ENCODE measurements at regions not wholly inside any gene's neighbourhood (a gene's known extent, or its start where the extent isn't known, plus 50 kb on each side); places are given as distances from the start of the nearest gene placed in this dataset.

DNA sequence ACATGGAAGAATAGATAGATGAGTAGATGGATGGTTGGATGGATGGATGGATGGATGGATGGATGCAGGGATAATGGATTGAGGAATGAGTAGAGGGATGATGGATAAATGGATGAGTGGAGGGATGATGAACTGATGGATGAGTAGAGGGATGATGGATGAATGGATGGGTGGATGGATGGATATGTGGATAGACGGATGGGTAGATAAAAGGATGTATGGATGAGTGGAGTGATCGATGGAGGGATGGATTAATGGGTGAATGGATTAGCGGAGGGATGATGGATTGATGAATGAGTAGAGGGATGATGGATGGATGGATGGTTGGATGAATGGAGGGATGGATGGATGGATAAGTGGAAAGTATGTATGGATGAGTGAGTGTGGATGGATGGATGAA lies 533.2 kb downstream of the RFC3 start:
- FAIRE-seq (no peak), DNase-seq (ENCODE audit: low read depth, low spot score) (no peak)
- H3K27ac ChIP-seq (ENCODE audit: insufficient read depth, low read depth, low read length) = no peak overlapping the region
- TF ChIP-seq EZH2 (IDR thresholded peaks at IDR 0.05; ENCODE audit: borderline replicate concordance, low read depth, low read length, severe bottlenecking) (no peak), POLR2A (IDR thresholded peaks at IDR 0.05; ENCODE audit: low read depth, low read length) (no peak), JUN (IDR thresholded peaks at IDR 0.05; ENCODE audit: borderline replicate concordance, insufficient read depth, insufficient read length, low read depth) (no peak), POLR2AphosphoS5 (IDR thresholded peaks at IDR 0.05; ENCODE audit: insufficient read depth, low read depth, low read length) (no peak), MAX (IDR thresholded peaks at IDR 0.05; ENCODE audit: insufficient read depth, insufficient read length) (no peak), MYC (IDR thresholded peaks at IDR 0.05; ENCODE audit: low read depth, low read length) (no peak), FOS (IDR thresholded peaks at IDR 0.05; ENCODE audit: borderline replicate concordance, insufficient read depth, low read length) (no peak), GATA2 (IDR thresholded peaks at IDR 0.05; ENCODE audit: insufficient read depth, insufficient read length, low read depth, low read length) (no peak)
- TF ChIP-seq, protein P1, sequence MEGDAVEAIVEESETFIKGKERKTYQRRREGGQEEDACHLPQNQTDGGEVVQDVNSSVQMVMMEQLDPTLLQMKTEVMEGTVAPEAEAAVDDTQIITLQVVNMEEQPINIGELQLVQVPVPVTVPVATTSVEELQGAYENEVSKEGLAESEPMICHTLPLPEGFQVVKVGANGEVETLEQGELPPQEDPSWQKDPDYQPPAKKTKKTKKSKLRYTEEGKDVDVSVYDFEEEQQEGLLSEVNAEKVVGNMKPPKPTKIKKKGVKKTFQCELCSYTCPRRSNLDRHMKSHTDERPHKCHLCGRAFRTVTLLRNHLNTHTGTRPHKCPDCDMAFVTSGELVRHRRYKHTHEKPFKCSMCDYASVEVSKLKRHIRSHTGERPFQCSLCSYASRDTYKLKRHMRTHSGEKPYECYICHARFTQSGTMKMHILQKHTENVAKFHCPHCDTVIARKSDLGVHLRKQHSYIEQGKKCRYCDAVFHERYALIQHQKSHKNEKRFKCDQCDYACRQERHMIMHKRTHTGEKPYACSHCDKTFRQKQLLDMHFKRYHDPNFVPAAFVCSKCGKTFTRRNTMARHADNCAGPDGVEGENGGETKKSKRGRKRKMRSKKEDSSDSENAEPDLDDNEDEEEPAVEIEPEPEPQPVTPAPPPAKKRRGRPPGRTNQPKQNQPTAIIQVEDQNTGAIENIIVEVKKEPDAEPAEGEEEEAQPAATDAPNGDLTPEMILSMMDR (IDR thresholded peaks at IDR 0.05; ENCODE audit: extremely low read depth in 1 of 2, insufficient read depth in 1 of 2, low read depth in 1 of 2, low read length in 2 of 2) = no peak
- H3K4me2 ChIP-seq (ENCODE audit: insufficient read depth, low read length) = no peak overlapping the region
- ChIA-PET POLR2A (no interaction called here), CTCF (no interaction called here)
- BruUV-seq (replicated peaks) = no TSS peak
- no peaks in the 10 kb centered on the region for H4K20me1 ChIP-seq (replicated peaks; ENCODE audit: control insufficient read depth, extremely low read depth, insufficient read depth, low read length)
- peaks cover 9% of the 10 kb centered on the region for H3K4me1 ChIP-seq (ENCODE audit: control insufficient read depth, extremely low read depth, insufficient read depth, low read length)
- H3K4me3 ChIP-seq (replicated peaks in 1 of 3; ENCODE audit: insufficient read depth in 1 of 3, low read depth in 1 of 3, low read length in 3 of 3) = no peak overlapping the region
- dilution Hi-C loops (cut with MboI; ENCODE audit: extremely low pct_ligation_motif_present, low sequenced_read_pairs) (no loop called here), intact Hi-C loops (cut with micrococcal nuclease) (loop anchor here (10.0 kb wide), 1 partner anchor 804 kb away; no protein-coding TSS in a partner anchor)
- H3K79me2 ChIP-seq (ENCODE audit: control insufficient read depth, insufficient read depth, low read length) = no peaks in the 10 kb centered on the region
- no peaks in the 10 kb centered on the region for H3K9me3 ChIP-seq (replicated peaks; ENCODE audit: control insufficient read depth, insufficient read depth, low read length)
- H3K9me1 ChIP-seq (replicated peaks; ENCODE audit: control insufficient read depth, extremely low read depth, insufficient read depth, low read length) = no peaks in the 10 kb centered on the region
- no peaks in the 10 kb centered on the region for H3K36me3 ChIP-seq (ENCODE audit: control insufficient read depth in 2 of 2, extremely low read depth in 1 of 2, insufficient read depth in 2 of 2, low read length in 2 of 2)
- no peak overlapping the region for H3K9ac ChIP-seq (replicated peaks; ENCODE audit: extremely low read depth, insufficient read depth, low read length)
- no peak overlapping the region for H2AFZ ChIP-seq (ENCODE audit: low read depth, low read length)
- H3K27me3 ChIP-seq (ENCODE audit: control insufficient read depth in 2 of 2, insufficient read depth in 2 of 2, low read length in 2 of 2) = no peaks in the 10 kb centered on the region
